ENCODE measurements at regions not wholly inside any gene's neighbourhood (a gene's known extent, or its start where the extent isn't known, plus 50 kb on each side); places are given as distances from the start of the nearest gene placed in this dataset.

- TF ChIP-seq CTCF (IDR thresholded peaks at IDR 0.05; ENCODE audit: low read length) (no peak), EZH2 (IDR thresholded peaks at IDR 0.05; ENCODE audit: borderline replicate concordance, low read length) (no peak)
Measured at GRCh38 chr6:84357631-84358030, 130.2 kb upstream of the CEP162 start.
